OCI-M2 (cell line): ENCODE measurements at regions not wholly inside any gene's neighbourhood (a gene's known extent, or its start where the extent isn't known, plus 50 kb on each side); places are given as distances from the start of the nearest gene placed in this dataset.
"Not testable (repeated sequence)": the region's sequence is repeated elsewhere in the genome, so short reads cannot be mapped to it uniquely, and the experiment has no call there.

Experiments
- DNase-seq: peaks from one replicate; lab custom pipeline; 2025; ENCODE audit not compliant: unreplicated experiment; lab: John Stamatoyannopoulos, UW

- DNase-seq = no peak
Measured at GRCh38 chr3:146781606-146782005, 176.5 kb upstream of the PLSCR5 start.

- no peak for DNase-seq
Measured at GRCh38 chr3:146781059-146781458, 175.9 kb upstream of the PLSCR5 start.

- no peak for DNase-seq
Measured at GRCh38 chr3:146780251-146780650, 175.1 kb upstream of the PLSCR5 start.

- no peak for DNase-seq
Measured at GRCh38 chr3:146777941-146778340, 172.8 kb upstream of the PLSCR5 start.

- DNase-seq = no peak
Measured at GRCh38 chr3:146772211-146772743, 167.1 kb upstream of the PLSCR5 start.

- DNase-seq = no peak
Measured at GRCh38 chr3:146770881-146771280, 165.7 kb upstream of the PLSCR5 start.

- DNase-seq = no peak
Measured at GRCh38 chr3:146770301-146770700, 165.2 kb upstream of the PLSCR5 start.

- no peak for DNase-seq
Measured at GRCh38 chr3:146757759-146758158, 152.6 kb upstream of the PLSCR5 start.

GRCh38 chr3:146750196-146750595, 145.1 kb upstream of the PLSCR5 start:
- DNase-seq = no peak

GRCh38 chr3:146747928-146748327, 142.8 kb upstream of the PLSCR5 start:
- no peak for DNase-seq

GRCh38 chr3:146747051-146747450, 141.9 kb upstream of the PLSCR5 start:
- no peak for DNase-seq

GRCh38 chr3:146746190-146746589, 141.0 kb upstream of the PLSCR5 start:
- DNase-seq = no peak

- DNase-seq = no peak
Measured at GRCh38 chr3:146739203-146739671, 134.1 kb upstream of the PLSCR5 start.

- DNase-seq = no peak
Measured at GRCh38 chr3:146732325-146732724, 127.2 kb upstream of the PLSCR5 start.

- no peak for DNase-seq
Measured at GRCh38 chr3:146715170-146715569, 110.0 kb upstream of the PLSCR5 start.

GRCh38 chr3:146712806-146713205, 107.7 kb upstream of the PLSCR5 start:
- DNase-seq = no peak

GRCh38 chr3:146709969-146710368, 104.8 kb upstream of the PLSCR5 start:
- DNase-seq = no peak

GRCh38 chr3:146705225-146705624, 100.1 kb upstream of the PLSCR5 start:
- no peak for DNase-seq

- no peak for DNase-seq
Measured at GRCh38 chr3:146702237-146702636, 97.1 kb upstream of the PLSCR5 start.

- no peak for DNase-seq
Measured at GRCh38 chr3:146701246-146701645, 96.1 kb upstream of the PLSCR5 start.

- DNase-seq = not testable (repeated sequence)
Measured at GRCh38 chr3:146700025-146700424, 94.9 kb upstream of the PLSCR5 start.

GRCh38 chr3:146692254-146692653, 87.1 kb upstream of the PLSCR5 start:
- no peak for DNase-seq

- DNase-seq = no peak
Measured at GRCh38 chr3:146685050-146685814, 80.1 kb upstream of the PLSCR5 start.
